ENCODE measurements at regions not wholly inside any gene's neighbourhood (a gene's known extent, or its start where the extent isn't known, plus 50 kb on each side); places are given as distances from the start of the nearest gene placed in this dataset.

DNA sequence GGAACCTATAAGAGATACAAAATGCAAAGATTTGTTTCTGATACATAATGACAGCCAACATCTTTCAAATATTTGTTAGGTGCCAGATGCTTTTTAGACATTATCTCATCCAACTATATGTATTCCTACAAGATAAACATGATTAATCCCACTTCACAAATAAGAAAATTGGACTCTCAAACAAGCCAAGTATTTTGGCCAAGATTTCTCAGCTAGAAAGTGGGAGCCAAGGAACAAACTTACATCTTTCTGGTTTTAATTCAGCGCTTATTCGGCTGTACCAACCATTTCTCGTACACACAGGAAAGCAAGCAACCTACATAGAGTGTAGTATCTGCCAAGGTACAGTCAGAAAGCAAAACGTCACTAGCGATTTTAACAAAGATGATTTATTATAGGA, 85.7 kb upstream of the SERP2 start:
- no peak overlapping the region for H3K27ac ChIP-seq
- H3K4me3 ChIP-seq: no peak overlapping the region
- H3K4me1 ChIP-seq: no peaks in the 10 kb centered on the region
- DNase-seq (ENCODE audit: low spot score in 2 of 2): no peak
- WGBS, 2 donors: 72 to 74% methylated on average over 5 of the region's 5 CpGs
- H3K27me3 ChIP-seq: no peaks in the 10 kb centered on the region
- H3K9me3 ChIP-seq: no peaks in the 10 kb centered on the region
- no peaks in the 10 kb centered on the region for H3K36me3 ChIP-seq
- TF ChIP-seq EP300 (IDR thresholded peaks at IDR 0.05) (no peak), POLR2A (IDR thresholded peaks at IDR 0.05) (no peak)
- TF ChIP-seq, protein P1, sequence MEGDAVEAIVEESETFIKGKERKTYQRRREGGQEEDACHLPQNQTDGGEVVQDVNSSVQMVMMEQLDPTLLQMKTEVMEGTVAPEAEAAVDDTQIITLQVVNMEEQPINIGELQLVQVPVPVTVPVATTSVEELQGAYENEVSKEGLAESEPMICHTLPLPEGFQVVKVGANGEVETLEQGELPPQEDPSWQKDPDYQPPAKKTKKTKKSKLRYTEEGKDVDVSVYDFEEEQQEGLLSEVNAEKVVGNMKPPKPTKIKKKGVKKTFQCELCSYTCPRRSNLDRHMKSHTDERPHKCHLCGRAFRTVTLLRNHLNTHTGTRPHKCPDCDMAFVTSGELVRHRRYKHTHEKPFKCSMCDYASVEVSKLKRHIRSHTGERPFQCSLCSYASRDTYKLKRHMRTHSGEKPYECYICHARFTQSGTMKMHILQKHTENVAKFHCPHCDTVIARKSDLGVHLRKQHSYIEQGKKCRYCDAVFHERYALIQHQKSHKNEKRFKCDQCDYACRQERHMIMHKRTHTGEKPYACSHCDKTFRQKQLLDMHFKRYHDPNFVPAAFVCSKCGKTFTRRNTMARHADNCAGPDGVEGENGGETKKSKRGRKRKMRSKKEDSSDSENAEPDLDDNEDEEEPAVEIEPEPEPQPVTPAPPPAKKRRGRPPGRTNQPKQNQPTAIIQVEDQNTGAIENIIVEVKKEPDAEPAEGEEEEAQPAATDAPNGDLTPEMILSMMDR (IDR thresholded peaks at IDR 0.05): no peak

DNA sequence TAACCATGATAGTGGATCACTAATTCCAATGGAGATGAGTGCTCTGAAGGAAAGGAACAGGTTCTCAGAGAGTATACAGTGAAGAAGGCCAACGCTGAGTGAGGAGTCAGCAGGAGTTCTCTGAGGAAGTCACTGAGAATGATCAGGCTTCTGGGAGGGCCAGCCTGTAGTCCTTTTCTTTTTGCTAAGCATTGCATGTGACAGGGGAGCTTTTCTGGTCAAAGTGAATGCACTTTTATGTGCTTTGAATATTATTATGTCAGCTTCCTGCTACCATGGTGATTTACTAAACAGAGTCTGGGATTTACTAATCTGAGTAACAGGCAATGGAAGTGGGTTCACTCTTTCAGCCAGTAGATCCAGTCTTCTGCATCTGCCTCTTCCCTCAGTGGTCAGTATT, 81.1 kb upstream of the SERP2 start:
- Histone ChIP-seq H3K4me1 (no peaks in the 10 kb centered on the region), H3K9me3 (no peaks in the 10 kb centered on the region), H3K4me3 (no peak overlapping the region), H3K36me3 (no peaks in the 10 kb centered on the region), H3K27ac (peak overlapping the region in 1 of 4 donors; percentile 50), H3K27me3 (no peaks in the 10 kb centered on the region)
- no peak for DNase-seq (ENCODE audit: low spot score in 2 of 2)
- WGBS, 2 donors: 50 to 68% methylated on average over 1 of the region's 1 CpG
- TF ChIP-seq EP300 (IDR thresholded peaks at IDR 0.05) (no peak), POLR2A (IDR thresholded peaks at IDR 0.05) (no peak)
- TF ChIP-seq, protein P1 (IDR thresholded peaks at IDR 0.05): no peak

DNA sequence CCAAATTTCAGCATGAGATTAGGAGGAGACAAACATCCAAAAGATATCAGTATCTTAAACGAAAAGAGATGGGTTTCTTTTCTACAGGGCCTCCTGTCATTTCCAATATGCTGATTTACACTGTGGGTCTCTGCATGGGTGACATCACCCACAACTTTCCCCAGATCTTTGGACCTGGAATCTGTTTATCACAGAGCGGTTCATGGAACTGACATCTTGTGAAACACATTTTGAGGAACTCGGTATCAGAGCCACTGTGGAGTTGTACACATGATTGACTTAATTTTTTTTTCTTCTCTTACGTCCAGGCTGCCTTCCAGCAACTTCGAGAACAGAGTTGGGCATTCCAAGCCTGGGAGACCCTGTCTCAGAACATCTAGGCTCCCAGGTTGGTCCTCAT, 80.2 kb upstream of the SERP2 start:
- Histone ChIP-seq H3K9me3 (no peaks in the 10 kb centered on the region), H3K27me3 (no peaks in the 10 kb centered on the region), H3K4me3 (no peak overlapping the region), H3K36me3 (no peaks in the 10 kb centered on the region), H3K4me1 (no peaks in the 10 kb centered on the region), H3K27ac (no peak overlapping the region)
- 86 to 90% methylated on average over 5 of the region's 5 CpGs for WGBS, 2 donors
- TF ChIP-seq, protein P1 (IDR thresholded peaks at IDR 0.05): no peak
- no peak for TF ChIP-seq EP300 (IDR thresholded peaks at IDR 0.05)
- TF ChIP-seq POLR2A (IDR thresholded peaks at IDR 0.05): no peak
- DNase-seq (ENCODE audit: low spot score in 2 of 2): no peak

DNA sequence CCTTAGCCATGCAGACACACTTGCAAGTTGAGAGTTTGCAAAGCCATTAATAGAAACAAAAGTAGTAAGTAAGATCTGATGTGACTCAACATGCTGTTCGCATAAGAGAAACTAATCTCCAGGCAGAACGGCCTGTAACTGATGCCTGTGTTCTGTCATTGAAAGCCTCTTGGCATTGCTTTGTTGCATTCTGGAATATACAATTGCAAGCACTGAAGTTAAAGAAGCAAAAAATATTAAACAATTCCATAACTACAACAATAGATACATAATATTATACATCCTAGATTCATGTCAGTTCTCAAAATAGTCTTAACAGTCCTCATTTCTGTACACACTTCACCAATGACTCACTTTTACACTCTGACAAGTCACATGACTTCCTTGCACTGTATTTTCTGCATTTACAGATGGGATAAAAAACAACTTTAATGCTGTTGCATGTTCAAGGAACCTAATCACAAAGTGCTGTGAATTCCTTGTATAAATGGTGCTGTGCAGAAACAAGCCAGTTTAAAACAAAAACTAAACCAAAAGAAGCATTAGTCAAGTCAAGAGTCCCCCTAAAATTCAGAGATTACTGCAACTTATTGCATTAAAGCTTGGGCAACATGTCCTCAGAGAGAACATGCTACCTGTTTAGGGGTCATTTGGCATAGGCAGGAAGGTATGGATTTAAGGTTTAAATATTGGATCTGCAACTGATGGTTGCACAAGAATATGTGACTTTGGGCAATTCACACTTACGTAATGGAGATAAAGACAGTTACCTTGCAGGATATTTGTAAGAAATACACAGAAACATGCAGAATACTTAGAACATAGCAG, 79.5 kb upstream of the SERP2 start:
- H3K27me3 ChIP-seq: no peaks in the 10 kb centered on the region
- no peak overlapping the region for H3K27ac ChIP-seq
- no peak overlapping the region for H3K4me3 ChIP-seq
- no peaks in the 10 kb centered on the region for H3K9me3 ChIP-seq
- no peaks in the 10 kb centered on the region for H3K4me1 ChIP-seq
- TF ChIP-seq, protein P1 (IDR thresholded peaks at IDR 0.05): no peak
- TF ChIP-seq POLR2A (IDR thresholded peaks at IDR 0.05): no peak
- TF ChIP-seq EP300 (IDR thresholded peaks at IDR 0.05): no peak
- 70 to 77% methylated on average over 3 of the region's 3 CpGs for WGBS, 2 donors
- DNase-seq (ENCODE audit: low spot score in 2 of 2): no peak
- H3K36me3 ChIP-seq: no peaks in the 10 kb centered on the region

DNA sequence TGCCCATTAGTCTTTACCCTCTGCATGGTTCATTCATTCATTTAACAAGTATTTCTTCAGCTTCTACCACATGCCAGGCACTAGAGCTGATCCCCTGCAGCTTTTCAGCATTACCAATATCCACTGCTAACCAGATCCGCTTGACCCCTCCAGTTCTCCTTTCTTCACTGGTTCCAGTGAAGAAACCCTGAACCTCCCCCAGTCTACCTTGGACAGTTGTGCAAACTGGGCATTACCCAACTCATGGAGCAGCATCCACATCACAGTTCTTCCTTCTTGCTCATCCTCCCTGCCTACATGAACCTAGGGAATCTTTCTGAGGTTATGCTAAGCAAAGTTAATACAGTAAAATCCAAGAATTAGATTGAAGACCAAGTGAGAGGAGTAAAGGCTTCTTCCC, 78.7 kb upstream of the SERP2 start:
- no peak overlapping the region for H3K27ac ChIP-seq
- no peaks in the 10 kb centered on the region for H3K27me3 ChIP-seq
- H3K4me1 ChIP-seq: no peaks in the 10 kb centered on the region
- no peaks in the 10 kb centered on the region for H3K9me3 ChIP-seq
- DNase-seq (ENCODE audit: low spot score in 2 of 2): no peak
- WGBS, 2 donors: 93 to 97% methylated on average over 1 of the region's 1 CpG
- H3K36me3 ChIP-seq: no peaks in the 10 kb centered on the region
- no peak for TF ChIP-seq EP300 (IDR thresholded peaks at IDR 0.05)
- no peak overlapping the region for H3K4me3 ChIP-seq

All from tibial nerve (tissue), 4 donors.